Neuronal stem cell (in vitro differentiated cells): ENCODE measurements at regions not wholly inside any gene's neighbourhood (a gene's known extent, or its start where the extent isn't known, plus 50 kb on each side); places are given as distances from the start of the nearest gene placed in this dataset.

Experiments
- DNase-seq: peaks from one replicate; pipeline ENCODE4 v3.0.0-alpha.2; 2013; ENCODE audit warnings: low spot score
- H2AFZ ChIP-seq: one replicate; pipeline ENCODE4 v1.6.1; 2013; ENCODE audit warnings: mild to moderate bottlenecking, low read length, inconsistent platforms
- H2AK5ac ChIP-seq: 2 replicates; pipeline ENCODE4 v1.6.1; 2013; ENCODE audit warnings: low read depth, mild to moderate bottlenecking, inconsistent platforms, low read length, moderate library complexity, mixed read lengths
- H2BK120ac ChIP-seq: 2 replicates; pipeline ENCODE4 v1.6.1; 2013; ENCODE audit warnings: low read depth, mild to moderate bottlenecking, inconsistent platforms, low read length, moderate library complexity, mixed read lengths
- H2BK12ac ChIP-seq: one replicate; pipeline ENCODE4 v1.6.1; 2013; ENCODE audit warnings: low read length, inconsistent platforms
- H2BK15ac ChIP-seq: 2 replicates; pipeline ENCODE4 v1.6.1; 2013; ENCODE audit warnings: mild to moderate bottlenecking, low read length, inconsistent platforms, mixed read lengths
- H2BK5ac ChIP-seq: one replicate; pipeline ENCODE4 v1.6.1; 2013; ENCODE audit warnings: inconsistent platforms, mild to moderate bottlenecking, low read length, moderate library complexity
- H3K14ac ChIP-seq: one replicate; pipeline ENCODE4 v1.6.1; 2013; ENCODE audit warnings: low read length, inconsistent platforms
- H3K18ac ChIP-seq: 2 replicates; pipeline ENCODE4 v1.6.1; 2013; ENCODE audit warnings: low read length, inconsistent platforms
- H3K23ac ChIP-seq: 2 replicates; pipeline ENCODE4 v1.6.1; 2013; ENCODE audit warnings: low read depth, mild to moderate bottlenecking, mixed read lengths, low read length, inconsistent platforms; ENCODE audit not compliant: poor library complexity
- H3K27ac ChIP-seq: replicated peaks from 3 replicates; pipeline ENCODE4 v1.5.1; 2013; ENCODE audit warnings: low read length, inconsistent platforms
- H3K27me3 ChIP-seq, 3 experiments: 2 replicates each; pipeline ENCODE4 v1.6.1; 2013; ENCODE audit warnings: low read length in 3 of 3, mild to moderate bottlenecking in 2 of 3, inconsistent platforms in 1 of 3, low read depth in 1 of 3, mixed read lengths in 1 of 3, moderate library complexity in 1 of 3; ENCODE audit not compliant: control insufficient read depth in 3 of 3, insufficient read depth in 3 of 3
- H3K36me3 ChIP-seq, 2 donors: replicated peaks in 1 of 2; 2 replicates each; pipeline ENCODE4 v1.6.1; 2013; ENCODE audit warnings: low read length in 2 of 2; ENCODE audit not compliant: control insufficient read depth in 2 of 2, insufficient read depth in 2 of 2
- H3K4ac ChIP-seq: 2 replicates; pipeline ENCODE4 v1.6.1; 2013; ENCODE audit warnings: inconsistent platforms, mild to moderate bottlenecking, low read length, moderate library complexity
- H3K4me1 ChIP-seq, 2 donors: 1 replicate in 1 of 2; 2 replicates in 1 of 2; pipeline ENCODE4 v1.6.1; 2013; ENCODE audit warnings: low read length in 2 of 2, low read depth in 1 of 2; ENCODE audit not compliant: control insufficient read depth in 2 of 2, insufficient read depth in 1 of 2
- H3K4me2 ChIP-seq: one replicate; pipeline ENCODE4 v1.6.1; 2013; ENCODE audit warnings: mild to moderate bottlenecking, low read length, inconsistent platforms; ENCODE audit not compliant: insufficient read depth, poor library complexity, severe bottlenecking
- H3K4me3 ChIP-seq, 2 donors: 2 replicates each; pipeline ENCODE4 v1.5.1; 2013; ENCODE audit warnings: low read length in 2 of 2, mild to moderate bottlenecking in 2 of 2, inconsistent platforms in 1 of 2, moderate library complexity in 1 of 2
- H3K79me1 ChIP-seq: one replicate; pipeline ENCODE4 v1.6.1; 2013; ENCODE audit warnings: low read depth, mild to moderate bottlenecking, inconsistent platforms, low read length, moderate library complexity
- H3K9ac ChIP-seq: one replicate; pipeline ENCODE4 v1.6.1; 2013; ENCODE audit warnings: mild to moderate bottlenecking, low read depth, low read length, inconsistent platforms; ENCODE audit not compliant: poor library complexity
- H3K9me3 ChIP-seq, 2 donors: replicated peaks in 1 of 2; 2 replicates each; pipeline versions ENCODE3 to v1.6.1; 2013; ENCODE audit warnings: low read length in 2 of 2, mild to moderate bottlenecking in 2 of 2, inconsistent platforms in 1 of 2, low read depth in 1 of 2, mixed read lengths in 1 of 2, moderate library complexity in 1 of 2; ENCODE audit not compliant: control insufficient read depth in 2 of 2, insufficient read depth in 1 of 2
- H4K8ac ChIP-seq: one replicate; pipeline ENCODE4 v1.6.1; 2013; ENCODE audit warnings: low read depth, mild to moderate bottlenecking, inconsistent platforms, low read length, moderate library complexity
- H4K91ac ChIP-seq: one replicate; pipeline ENCODE4 v1.6.1; 2013; ENCODE audit warnings: low read length, low read depth, mild to moderate bottlenecking, inconsistent platforms; ENCODE audit not compliant: poor library complexity
- WGBS, 2 donors: extraction: QIAGEN DNeasy Blood & Tissue Kit; methylation state at CpG; one replicate each; pipeline ENCODE4 v1.1.7; 2013; ENCODE audit warnings: missing lambda C conversion rate in 2 of 2, mixed read lengths in 1 of 2; ENCODE audit not compliant: insufficient read length in 2 of 2, insufficient replicate concordance in 1 of 2; ENCODE audit errors: extremely low coverage in 2 of 2; 5-methylcytosine and 5-hydroxymethylcytosine counted together

DNA sequence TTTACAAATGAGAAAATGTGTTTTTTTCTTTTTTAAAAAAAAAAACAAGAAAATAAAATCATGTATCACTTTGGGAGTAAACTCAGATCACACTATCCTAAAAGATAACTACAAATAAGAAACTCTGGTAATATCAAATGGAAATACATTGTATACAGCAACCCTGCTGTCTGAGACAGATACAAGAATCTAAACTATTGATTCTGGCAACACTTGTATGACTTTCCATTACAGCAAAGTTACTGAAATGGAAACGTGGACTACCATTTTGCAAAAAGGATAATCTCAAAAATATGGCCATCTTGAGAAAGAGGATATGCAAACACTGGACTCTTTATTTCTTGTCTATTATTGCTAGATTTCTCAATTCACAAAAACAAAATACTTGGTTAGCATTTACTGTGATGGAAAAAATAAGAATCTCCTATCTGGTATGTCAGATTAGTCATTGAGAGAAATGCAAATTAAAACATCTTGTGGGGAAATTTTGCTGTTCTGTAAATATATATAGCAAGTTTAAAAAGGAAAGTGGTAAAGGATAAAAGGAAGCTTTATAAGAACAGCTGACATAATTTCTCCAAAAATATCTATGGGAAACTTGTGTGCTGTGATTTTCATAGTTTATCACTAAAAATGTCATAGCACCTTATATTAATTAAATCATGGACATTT is 112.9 kb upstream of the FER start:
- Histone ChIP-seq H3K9ac (no peak overlapping the region), H3K4me2 (no peak overlapping the region), H3K18ac (no peak overlapping the region)

DNA sequence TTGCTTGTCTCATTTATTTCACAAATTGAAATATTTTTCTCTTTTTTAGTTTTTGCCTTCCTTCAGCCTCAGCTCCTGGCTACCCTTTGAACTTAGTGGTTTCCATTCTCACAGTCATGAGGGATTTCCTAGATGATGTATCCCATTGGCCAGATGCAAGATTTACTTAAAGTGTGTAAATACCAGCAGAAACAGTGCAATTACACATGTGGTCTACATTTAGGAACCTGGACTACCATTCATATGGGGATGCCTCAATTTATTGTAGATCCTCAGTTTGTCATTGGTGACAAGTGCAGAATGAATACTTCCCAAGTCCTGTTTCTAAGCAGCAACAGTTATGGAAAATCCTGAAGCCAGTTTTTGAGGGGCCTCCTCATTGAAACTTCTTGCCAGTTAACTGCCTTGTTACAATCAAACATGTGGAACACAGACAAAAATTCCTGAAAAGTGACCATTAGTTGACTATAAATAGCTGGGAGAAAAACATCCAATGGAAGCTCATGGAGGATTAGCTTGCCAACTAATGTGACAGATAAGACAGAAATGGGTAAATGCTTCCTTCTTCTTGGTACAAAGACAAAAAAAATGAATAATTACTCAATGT is 113.6 kb upstream of the FER start:
- no peak overlapping the region for H3K4ac ChIP-seq
- H3K23ac ChIP-seq = no peak overlapping the region
- no peaks in the 10 kb centered on the region for H3K36me3 ChIP-seq
- no peaks in the 10 kb centered on the region for H3K9me3 ChIP-seq
- no peaks in the 10 kb centered on the region for H3K79me1 ChIP-seq
- H2BK15ac ChIP-seq = no peak overlapping the region
- no peak overlapping the region for H3K4me3 ChIP-seq
- DNase-seq = no peak
- no peak overlapping the region for H3K18ac ChIP-seq
- no peak overlapping the region for H2BK12ac ChIP-seq
- H2AK5ac ChIP-seq = no peak overlapping the region
- no peaks in the 10 kb centered on the region for H3K27me3 ChIP-seq
- H2BK5ac ChIP-seq = no peak overlapping the region
- H3K4me2 ChIP-seq = no peak overlapping the region
- H3K9ac ChIP-seq = no peak overlapping the region
- no peak overlapping the region for H3K14ac ChIP-seq
- no peak overlapping the region for H4K8ac ChIP-seq
- no peak overlapping the region for H2BK120ac ChIP-seq
- H4K91ac ChIP-seq = no peak overlapping the region
- no peaks in the 10 kb centered on the region for H3K4me1 ChIP-seq
- no peak overlapping the region for H3K27ac ChIP-seq
- no peak overlapping the region for H2AFZ ChIP-seq

More for the DNA sequence above, 112.9 kb upstream of the FER start:
- H4K91ac ChIP-seq = no peak overlapping the region
- H3K4me3 ChIP-seq = no peak overlapping the region
- no peak overlapping the region for H2BK12ac ChIP-seq
- no peak overlapping the region for H2BK15ac ChIP-seq
- no peaks in the 10 kb centered on the region for H3K9me3 ChIP-seq
- no peak overlapping the region for H3K27ac ChIP-seq
- no peak overlapping the region for H4K8ac ChIP-seq
- no peak overlapping the region for H3K23ac ChIP-seq
- WGBS, 2 donors = no CpG with 5 or more reads among the region's 1 CpG
- no peak overlapping the region for H2AK5ac ChIP-seq
- no peaks in the 10 kb centered on the region for H3K27me3 ChIP-seq
- H3K36me3 ChIP-seq = no peaks in the 10 kb centered on the region
- no peak overlapping the region for H3K14ac ChIP-seq
- no peak overlapping the region for H2BK120ac ChIP-seq
- no peak for DNase-seq
- H2BK5ac ChIP-seq = no peak overlapping the region
- no peak overlapping the region for H3K4ac ChIP-seq
- no peak overlapping the region for H2AFZ ChIP-seq
- H3K4me1 ChIP-seq = no peaks in the 10 kb centered on the region
- H3K79me1 ChIP-seq = no peaks in the 10 kb centered on the region

DNA sequence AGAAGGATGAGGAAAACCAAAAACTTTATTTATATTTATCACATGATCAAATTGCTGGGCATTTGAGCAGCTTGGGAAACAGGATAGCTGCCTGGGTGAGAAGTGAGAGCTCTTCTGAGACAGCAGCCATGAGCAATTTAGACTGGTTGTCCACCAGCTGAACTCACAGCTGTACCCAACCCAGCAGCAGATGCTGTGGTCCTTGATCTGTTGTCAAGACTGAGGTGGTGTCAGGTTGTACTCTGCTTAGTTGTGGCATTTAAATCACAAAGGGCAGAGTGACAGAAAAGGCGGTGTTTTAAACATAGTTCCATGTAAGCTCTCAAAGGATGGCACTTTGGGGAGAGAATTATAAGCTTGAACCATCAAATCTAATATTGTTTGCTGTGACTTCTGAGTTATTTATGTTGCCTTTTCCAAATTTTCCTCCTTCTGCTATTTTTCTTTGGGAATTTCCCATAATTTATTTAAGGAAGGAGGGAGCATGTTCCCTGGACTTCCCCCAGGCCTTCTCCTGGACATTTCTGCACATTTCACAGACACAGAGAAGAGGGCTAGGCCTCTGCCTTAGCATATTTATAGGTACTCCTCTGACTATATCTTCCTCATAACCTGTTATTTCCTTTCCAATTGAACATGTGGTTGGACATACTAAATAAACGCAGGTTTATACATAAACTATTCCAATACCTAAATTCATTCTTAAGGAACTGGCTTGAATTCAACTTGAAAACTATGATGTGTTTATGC is 117.7 kb upstream of the FER start:
- H4K8ac ChIP-seq = no peak overlapping the region
- H3K4ac ChIP-seq = no peak overlapping the region
- DNase-seq = no peak
- H3K9ac ChIP-seq = no peak overlapping the region
- H3K27ac ChIP-seq = no peak overlapping the region
- no peak overlapping the region for H2BK120ac ChIP-seq
- H3K23ac ChIP-seq = no peak overlapping the region
- no peak overlapping the region for H2BK12ac ChIP-seq
- H3K4me1 ChIP-seq = no peaks in the 10 kb centered on the region
- no peak overlapping the region for H2AK5ac ChIP-seq
- no peaks in the 10 kb centered on the region for H3K79me1 ChIP-seq
- no peak overlapping the region for H4K91ac ChIP-seq
- H3K9me3 ChIP-seq = no peaks in the 10 kb centered on the region
- no peaks in the 10 kb centered on the region for H3K36me3 ChIP-seq
- H3K27me3 ChIP-seq = no peaks in the 10 kb centered on the region
- no peak overlapping the region for H2BK5ac ChIP-seq
- H3K4me3 ChIP-seq = no peak overlapping the region
- H3K18ac ChIP-seq = no peak overlapping the region
- H3K14ac ChIP-seq = no peak overlapping the region
- no peak overlapping the region for H3K4me2 ChIP-seq
- no peak overlapping the region for H2AFZ ChIP-seq
- H2BK15ac ChIP-seq = no peak overlapping the region
- WGBS, 2 donors = no CpG with 5 or more reads among the region's 2 CpGs

DNA sequence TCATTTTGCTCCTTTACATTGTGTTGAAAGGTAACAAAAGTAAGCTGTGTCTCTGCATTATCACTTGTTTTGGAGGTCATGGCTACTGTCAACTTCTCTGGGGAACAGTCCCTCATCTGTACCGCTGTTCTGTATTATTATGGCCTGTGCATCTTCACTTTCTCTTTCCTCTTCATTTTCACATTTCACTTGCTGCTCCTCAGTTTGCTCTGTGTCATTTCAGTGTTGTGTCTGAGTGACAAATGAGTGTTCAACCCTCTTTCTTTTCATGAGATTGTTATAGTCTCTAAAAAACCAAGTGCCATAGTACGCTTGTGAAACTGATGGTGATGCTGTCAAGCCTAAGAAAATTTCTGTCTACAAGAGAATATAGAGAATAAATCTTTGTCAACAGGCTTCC is 122.0 kb upstream of the FER start:
- no peak overlapping the region for H2BK15ac ChIP-seq
- no peak overlapping the region for H4K8ac ChIP-seq
- H3K14ac ChIP-seq = no peak overlapping the region
- H3K27me3 ChIP-seq = no peaks in the 10 kb centered on the region
- peak overlapping the region; percentile 28 for H2AFZ ChIP-seq
- H2AK5ac ChIP-seq = no peak overlapping the region
- H4K91ac ChIP-seq = no peak overlapping the region
- H3K9me3 ChIP-seq = no peaks in the 10 kb centered on the region
- H3K27ac ChIP-seq = no peak overlapping the region
- no peak overlapping the region for H3K18ac ChIP-seq
- H3K79me1 ChIP-seq = no peaks in the 10 kb centered on the region
- H2BK120ac ChIP-seq = no peak overlapping the region
- H3K4me3 ChIP-seq = no peak overlapping the region
- DNase-seq = no peak
- H3K4me1 ChIP-seq = no peaks in the 10 kb centered on the region
- no peak overlapping the region for H2BK12ac ChIP-seq
- H3K4me2 ChIP-seq = no peak overlapping the region
- no peaks in the 10 kb centered on the region for H3K36me3 ChIP-seq
- H3K9ac ChIP-seq = no peak overlapping the region
- H3K23ac ChIP-seq = no peak overlapping the region
- no peak overlapping the region for H2BK5ac ChIP-seq
- WGBS, 2 donors = no CpG with 5 or more reads among the region's 2 CpGs
- no peak overlapping the region for H3K4ac ChIP-seq
